Colonic mucosa (tissue), 4 donors: ENCODE measurements at regions not wholly inside any gene's neighbourhood (a gene's known extent, or its start where the extent isn't known, plus 50 kb on each side); places are given as distances from the start of the nearest gene placed in this dataset.

Experiments
- DNase-seq: peaks from one replicate; pipeline ENCODE4 v3.0.0-alpha.2; 2020
- H3K27ac ChIP-seq: fragments of 200-600 bp; one replicate; pipeline ENCODE4 v1.8.0; 2021
- H3K27me3 ChIP-seq: fragments of 200-600 bp; one replicate; pipeline ENCODE4 v1.8.0; 2021
- H3K36me3 ChIP-seq: fragments of 200-600 bp; one replicate; pipeline ENCODE4 v1.8.0; 2021
- H3K4me1 ChIP-seq: fragments of 200-600 bp; one replicate; pipeline ENCODE4 v1.8.0; 2021; ENCODE audit warnings: mild to moderate bottlenecking
- H3K4me3 ChIP-seq: fragments of 200-600 bp; one replicate; pipeline ENCODE4 v1.8.0; 2021
- H3K9ac ChIP-seq, 2 donors: one replicate each; pipeline ENCODE4 v1.7.0; 2013; ENCODE audit warnings: control low read depth in 2 of 2, low read depth in 2 of 2, low read length in 2 of 2
- H3K9me3 ChIP-seq: fragments of 200-600 bp; one replicate; pipeline ENCODE4 v1.8.0; 2021
- CTCF ChIP-seq: fragments of 200-600 bp; IDR thresholded peaks from one replicate; pipeline ENCODE4 v1.8.0; 2022; ENCODE audit warnings: antibody characterized with exemption, mild to moderate bottlenecking
- intact Hi-C: fragments of 100-400 bp; cut with DNase I; formaldehyde crosslinking; loops from one replicate; pipeline ENCODE4 v1.14.1; 2022
- donor health status: healthy.
- donor health status: DM: no; HTN: no; CAD: no.
- donor health status: DM: no; HTN: no; CAD: no.

- intact Hi-C loops: no loop called here
- no peaks in the 10 kb centered on the region for H3K36me3 ChIP-seq
- no peak for TF ChIP-seq CTCF
- H3K27ac ChIP-seq: no peak overlapping the region
- no peak overlapping the region for H3K4me3 ChIP-seq
- no peaks in the 10 kb centered on the region for H3K9me3 ChIP-seq
- H3K9ac ChIP-seq: no peak overlapping the region
- H3K27me3 ChIP-seq: no peaks in the 10 kb centered on the region
- no peak for DNase-seq
- H3K4me1 ChIP-seq: no peaks in the 10 kb centered on the region
Observed at GRCh38 chr2:153152036-153152435, 326.5 kb downstream of the RPRM start.

GRCh38 chr2:153145470-153145978 lies 333.0 kb downstream of the RPRM start:
- intact Hi-C loops: no loop called here
- Histone ChIP-seq H3K9ac (no peak overlapping the region), H3K27ac (no peak overlapping the region), H3K4me1 (no peaks in the 10 kb centered on the region), H3K27me3 (no peaks in the 10 kb centered on the region), H3K4me3 (no peak overlapping the region), H3K9me3 (no peaks in the 10 kb centered on the region), H3K36me3 (no peaks in the 10 kb centered on the region)
- no peak for TF ChIP-seq CTCF
- DNase-seq: no peak

GRCh38 chr2:153143540-153143939 lies 335.0 kb downstream of the RPRM start:
- Histone ChIP-seq H3K4me1 (no peaks in the 10 kb centered on the region), H3K9me3 (no peaks in the 10 kb centered on the region), H3K36me3 (no peaks in the 10 kb centered on the region), H3K9ac (no peak overlapping the region), H3K27ac (no peak overlapping the region), H3K4me3 (no peak overlapping the region), H3K27me3 (no peaks in the 10 kb centered on the region)
- intact Hi-C loops: no loop called here
- DNase-seq: no peak
- no peak for TF ChIP-seq CTCF

GRCh38 chr2:153140498-153140897 lies 338.1 kb downstream of the RPRM start:
- Histone ChIP-seq H3K9ac (no peak overlapping the region), H3K4me3 (no peak overlapping the region), H3K27me3 (no peaks in the 10 kb centered on the region), H3K4me1 (no peaks in the 10 kb centered on the region), H3K9me3 (no peaks in the 10 kb centered on the region), H3K27ac (no peak overlapping the region), H3K36me3 (no peaks in the 10 kb centered on the region)
- no peak for TF ChIP-seq CTCF
- intact Hi-C loops: no loop called here
- no peak for DNase-seq

- Histone ChIP-seq H3K9ac (no peak overlapping the region), H3K27ac (no peak overlapping the region), H3K9me3 (no peaks in the 10 kb centered on the region), H3K27me3 (no peaks in the 10 kb centered on the region), H3K4me3 (no peak overlapping the region), H3K4me1 (no peaks in the 10 kb centered on the region), H3K36me3 (no peaks in the 10 kb centered on the region)
- no peak for DNase-seq
- TF ChIP-seq CTCF: no peak
- intact Hi-C loops: no loop called here
Observed at GRCh38 chr2:153138651-153139375, 339.7 kb downstream of the RPRM start.
